ENCODE measurements at regions not wholly inside any gene's neighbourhood (a gene's known extent, or its start where the extent isn't known, plus 50 kb on each side); places are given as distances from the start of the nearest gene placed in this dataset.

GRCh38 chr4:184954482-184954881 is 63.8 kb upstream of the HELT start:
- Histone ChIP-seq H4K8ac (ENCODE audit: extremely low read depth, insufficient read depth, low read length) (no peak overlapping the region; the same call in 1 of the 2 replicates), H3K36me3 (ENCODE audit: control insufficient read depth in 2 of 4, insufficient read depth in 4 of 4, low read length in 3 of 4) (no peaks in the 10 kb centered on the region), H3K4ac (replicated peaks; ENCODE audit: insufficient read length, low read depth, low read length) (no peak overlapping the region), H3K14ac (ENCODE audit: insufficient read length) (no peak overlapping the region), H2BK5ac (ENCODE audit: low read depth, low read length) (no peak overlapping the region), H3K23me2 (ENCODE audit: low read depth, low read length) (no peaks in the 10 kb centered on the region), H2BK20ac (ENCODE audit: low read length) (no peak overlapping the region), H2BK15ac (ENCODE audit: low read length) (no peak overlapping the region), H2BK12ac (ENCODE audit: low read depth, low read length) (no peak overlapping the region), H3K9me3 (ENCODE audit: insufficient read depth in 2 of 2, low read depth in 1 of 2, low read length in 1 of 2) (no peaks in the 10 kb centered on the region), H3K9ac (replicated peaks in 1 of 4; ENCODE audit: extremely low read depth in 1 of 4, low read depth in 3 of 4, low read length in 3 of 4) (no peak overlapping the region), H4K20me1 (replicated peaks in 1 of 2; ENCODE audit: control insufficient read depth in 1 of 2, insufficient read depth in 2 of 2, low read length in 2 of 2) (no peaks in the 10 kb centered on the region), H3K23ac (ENCODE audit: insufficient read length) (no peak overlapping the region), H3K79me2 (ENCODE audit: control insufficient read depth in 1 of 2, insufficient read depth in 2 of 2, low read length in 2 of 2) (no peaks in the 10 kb centered on the region), H4K91ac (replicated peaks; ENCODE audit: insufficient read length, low read length) (no peak overlapping the region), H4K5ac (ENCODE audit: insufficient read length, low read depth, low read length) (no peak overlapping the region), H2AFZ (ENCODE audit: low read length) (no peak overlapping the region), H3K79me1 (ENCODE audit: low read depth, low read length) (no peaks in the 10 kb centered on the region), H3K4me1 (replicated peaks in 1 of 4; ENCODE audit: control insufficient read depth in 3 of 4, insufficient read depth in 4 of 4, low read length in 3 of 4) (no peaks in the 10 kb centered on the region), H3K4me2 (ENCODE audit: insufficient read depth in 1 of 2, low read depth in 2 of 2, low read length in 2 of 2) (no peak overlapping the region), H3K27me3 (replicated peaks in 1 of 4; ENCODE audit: control insufficient read depth in 3 of 4, extremely low read depth in 1 of 4, insufficient read depth in 3 of 4, low read length in 3 of 4) (no peaks in the 10 kb centered on the region), H2BK120ac (replicated peaks; ENCODE audit: low read depth, low read length) (no peak overlapping the region), H3K4me3 (ENCODE audit: extremely low read depth in 1 of 4, insufficient read depth in 2 of 4, low read depth in 3 of 4, low read length in 4 of 4) (no peak overlapping the region), H3K56ac (replicated peaks; ENCODE audit: insufficient read length, low read depth, low read length) (no peak overlapping the region), H2AK5ac (ENCODE audit: low read depth, low read length) (no peak overlapping the region), H3K18ac (ENCODE audit: extremely low read depth, low read length) (no peak overlapping the region), H3K27ac (ENCODE audit: low read depth, low read length) (no peak overlapping the region)
- no peak for FAIRE-seq
- TF ChIP-seq SP2 (IDR thresholded peaks at IDR 0.05; ENCODE audit: low read length) (no peak), KDM1A (IDR thresholded peaks at IDR 0.05; ENCODE audit: borderline replicate concordance, low read length) (no peak), RAD21 (IDR thresholded peaks at IDR 0.05 in 1 of 2, conservative IDR thresholded peaks at IDR 0.05 in 1 of 2; ENCODE audit: low read depth in 2 of 2, low read length in 2 of 2) (no peak), SP1 (IDR thresholded peaks at IDR 0.05; ENCODE audit: low read depth, low read length) (no peak), SAP30 (IDR thresholded peaks at IDR 0.05; ENCODE audit: insufficient read depth, insufficient replicate concordance, low read length) (no peak), TBP (IDR thresholded peaks at IDR 0.05; ENCODE audit: low read depth, low read length) (no peak), FOSL1 (IDR thresholded peaks at IDR 0.05; ENCODE audit: insufficient read depth, low read depth, low read length) (no peak), TCF12 (IDR thresholded peaks at IDR 0.05; ENCODE audit: low read depth, low read length) (no peak), CBX8 (IDR thresholded peaks at IDR 0.05; ENCODE audit: borderline replicate concordance, low read depth, low read length) (no peak), BACH1 (IDR thresholded peaks at IDR 0.05; ENCODE audit: low read length) (no peak), BRCA1 (IDR thresholded peaks at IDR 0.05; ENCODE audit: low read depth, low read length) (no peak), ZNF274 (IDR thresholded peaks at IDR 0.05; ENCODE audit: borderline replicate concordance, extremely low read depth, low read length) (no peak), POU5F1 (IDR thresholded peaks at IDR 0.05; ENCODE audit: low read depth, low read length) (no peak), YY1 (IDR thresholded peaks at IDR 0.05; ENCODE audit: low read depth, low read length) (no peak)
- ChIA-PET CTCF (ENCODE audit: partially characterized antibody) (interaction anchor here (1.2 kb wide), 1 partner anchor 29 kb away, joined by 3 read pairs; no protein-coding TSS in a partner anchor), POLR2A (ENCODE audit: partially characterized antibody) (no interaction called here)
- 85% methylated on average over 12 of the region's 12 CpGs; no CpG with 5 or more reads in 1 of the 2 experiments for WGBS, 2 experiments (ENCODE audit: extremely low coverage in 1 of 2, insufficient coverage in 1 of 2, insufficient read length in 1 of 2, insufficient replicate concordance in 2 of 2, low coverage in 1 of 2, low lambda C conversion rate in 2 of 2, missing lambda C conversion rate in 1 of 2)
- no peak for DNase-seq (ENCODE audit: low read depth in 1 of 2, low spot score in 2 of 2)

Data from H1 (cell line).